GM18867 (cell line): ENCODE measurements at regions not wholly inside any gene's neighbourhood (a gene's known extent, or its start where the extent isn't known, plus 50 kb on each side); places are given as distances from the start of the nearest gene placed in this dataset.
"Not testable (repeated sequence)": the region's sequence is repeated elsewhere in the genome, so short reads cannot be mapped to it uniquely, and the experiment has no call there.

Source experiments
- ATAC-seq: cut with Tn5 transposase; IDR thresholded peaks from one replicate; pipeline ENCODE4 v1.9.1; 2021; ENCODE audit warnings: mild to moderate bottlenecking, moderate library complexity; ENCODE audit not compliant: unreplicated experiment

- ATAC-seq = peak; percentile 81
Observed at GRCh38 chr5:63025679-63026078, 447.1 kb downstream of the LRRC70 start.

DNA sequence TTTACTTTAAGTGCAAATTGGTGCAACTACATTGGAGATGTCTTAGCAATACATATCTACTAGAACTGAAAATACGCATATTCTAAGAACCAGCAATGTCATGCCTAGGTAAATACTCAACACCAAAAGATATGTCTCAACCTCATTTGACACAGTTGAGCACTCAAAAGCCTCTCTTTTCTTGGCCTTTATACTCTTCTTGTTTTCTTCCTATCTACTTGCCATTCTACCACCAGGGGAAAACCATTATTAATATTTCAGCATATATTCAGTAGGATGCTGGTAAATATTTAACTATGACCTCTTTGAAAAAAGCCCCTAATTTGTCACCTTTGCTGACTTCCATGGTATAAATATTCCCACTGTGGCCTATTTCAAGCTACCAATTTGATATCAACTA, 443.8 kb downstream of the LRRC70 start:
- no peak for ATAC-seq

- no peak for ATAC-seq
Observed at GRCh38 chr5:63011158-63011557, 432.5 kb downstream of the LRRC70 start.

GRCh38 chr5:63008195-63008594, 429.6 kb downstream of the LRRC70 start:
- no peak for ATAC-seq

DNA sequence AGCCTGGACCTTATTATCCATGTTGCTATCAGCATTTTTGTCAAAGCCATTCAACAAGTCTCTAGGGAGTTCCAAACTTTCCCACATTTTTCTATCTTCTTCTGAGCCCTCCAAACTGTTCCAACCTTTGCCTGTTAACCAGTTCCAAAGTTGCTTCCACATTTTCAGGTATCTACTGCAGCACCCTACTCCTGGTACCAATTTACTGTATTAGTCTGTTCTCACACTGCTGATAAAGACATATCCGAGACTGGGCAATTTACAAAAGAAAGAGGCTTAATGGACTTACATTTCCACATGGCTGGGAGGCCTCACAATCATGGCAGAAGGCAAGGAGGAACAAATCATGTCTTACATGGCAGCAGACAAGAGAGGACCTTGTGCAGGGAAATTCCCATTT, 416.2 kb downstream of the LRRC70 start:
- not testable (repeated sequence) for ATAC-seq

DNA sequence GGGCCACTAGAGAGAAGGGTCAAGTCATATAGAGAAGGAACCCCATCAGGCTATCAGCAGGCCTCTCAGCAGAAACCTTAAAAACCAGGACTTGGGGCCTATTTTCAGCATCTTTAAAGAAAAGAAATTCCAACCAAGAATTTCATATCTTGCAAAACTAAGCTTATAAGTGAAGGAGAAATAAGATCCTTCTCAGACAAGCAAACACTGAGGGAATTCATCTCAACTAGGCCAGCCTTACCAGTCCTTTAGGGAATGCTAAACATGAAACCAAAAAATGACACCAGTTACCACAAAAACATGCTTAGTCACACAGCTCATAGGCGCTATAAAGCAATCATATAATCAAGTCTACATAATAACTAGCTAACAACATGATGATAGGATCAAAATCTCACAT, 407.1 kb downstream of the LRRC70 start:
- no peak for ATAC-seq

DNA sequence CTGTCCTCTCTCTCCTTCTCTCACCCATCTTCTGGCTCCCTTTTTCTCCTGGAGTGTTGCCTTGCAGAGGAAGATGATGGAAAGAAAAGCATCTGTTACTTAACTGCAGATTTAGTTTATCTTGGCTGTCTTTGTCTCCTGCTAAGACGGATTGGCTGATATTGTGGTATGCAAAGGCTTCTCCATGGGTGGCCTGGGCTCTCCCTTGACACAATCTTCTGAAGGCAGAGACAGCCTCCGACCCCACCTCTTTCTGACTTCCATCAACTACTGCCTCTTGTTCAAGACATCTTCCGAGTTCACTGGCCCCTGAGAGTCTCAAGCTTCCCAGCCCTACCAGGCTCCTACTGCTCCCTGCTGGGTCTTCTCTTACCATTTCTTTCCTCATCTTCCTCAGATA, 403.7 kb downstream of the LRRC70 start:
- ATAC-seq = no peak

DNA sequence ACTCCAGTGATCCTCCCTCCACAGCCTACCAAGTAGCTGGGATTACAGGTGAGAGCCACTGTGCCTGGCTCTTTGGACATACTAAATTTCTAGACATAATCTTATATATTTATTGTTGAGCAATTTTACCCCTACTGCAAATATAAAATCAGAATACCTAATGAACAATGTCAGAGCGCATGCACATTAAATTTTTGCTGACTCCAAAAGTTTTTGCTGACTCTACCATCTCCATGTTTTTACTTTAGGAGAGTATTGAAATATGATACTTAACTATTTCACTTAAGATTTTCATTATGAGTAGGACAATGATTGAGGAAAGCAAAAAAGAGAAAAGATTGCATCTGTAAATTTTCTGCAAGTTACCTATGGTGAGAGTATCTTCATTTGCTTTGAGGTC, 402.3 kb downstream of the LRRC70 start:
- ATAC-seq = no peak

- ATAC-seq = no peak
Observed at GRCh38 chr5:62979472-62979871, 400.9 kb downstream of the LRRC70 start.

DNA sequence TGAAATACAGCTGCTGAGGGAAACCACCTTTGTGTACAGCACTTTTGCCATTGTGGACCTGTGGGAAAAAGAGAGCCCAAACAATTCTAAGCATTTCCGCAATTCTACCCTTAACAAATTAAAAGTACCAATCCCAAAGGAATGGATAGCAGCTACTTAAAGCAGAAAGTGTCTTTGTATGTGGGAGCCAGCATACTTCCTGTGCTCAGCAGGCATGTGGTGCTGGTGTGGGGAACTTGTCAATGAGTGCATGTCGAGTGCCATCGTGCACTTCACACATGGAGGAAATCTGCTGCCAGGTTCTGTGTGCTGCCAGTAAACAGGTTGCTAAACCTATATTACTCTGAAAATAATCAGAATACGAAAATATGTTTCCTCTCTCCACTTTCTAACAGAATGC, 399.0 kb downstream of the LRRC70 start:
- no peak for ATAC-seq

DNA sequence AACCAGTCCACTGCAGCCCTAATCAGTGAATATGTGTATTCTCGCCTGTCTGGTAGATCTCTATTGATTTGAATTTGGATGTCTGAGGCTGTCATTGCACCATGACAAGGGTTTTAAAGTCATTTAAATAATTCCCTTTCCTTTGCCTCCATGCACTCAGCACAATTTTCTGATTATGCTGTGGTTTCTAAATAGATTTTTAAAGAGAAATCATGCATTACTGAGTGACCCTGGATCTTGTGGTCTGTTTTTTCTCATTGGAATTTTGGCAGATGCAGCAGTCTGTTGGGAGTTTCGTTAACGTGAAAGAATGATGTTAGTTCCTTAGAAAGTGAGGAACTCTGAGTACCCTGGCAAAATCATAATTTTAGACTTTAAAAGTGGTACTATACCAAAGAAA, 396.0 kb downstream of the LRRC70 start:
- ATAC-seq = no peak

GRCh38 chr5:62969409-62970120, 390.9 kb downstream of the LRRC70 start:
- ATAC-seq = no peak

GRCh38 chr5:62964428-62964827, 385.8 kb downstream of the LRRC70 start:
- ATAC-seq = no peak

DNA sequence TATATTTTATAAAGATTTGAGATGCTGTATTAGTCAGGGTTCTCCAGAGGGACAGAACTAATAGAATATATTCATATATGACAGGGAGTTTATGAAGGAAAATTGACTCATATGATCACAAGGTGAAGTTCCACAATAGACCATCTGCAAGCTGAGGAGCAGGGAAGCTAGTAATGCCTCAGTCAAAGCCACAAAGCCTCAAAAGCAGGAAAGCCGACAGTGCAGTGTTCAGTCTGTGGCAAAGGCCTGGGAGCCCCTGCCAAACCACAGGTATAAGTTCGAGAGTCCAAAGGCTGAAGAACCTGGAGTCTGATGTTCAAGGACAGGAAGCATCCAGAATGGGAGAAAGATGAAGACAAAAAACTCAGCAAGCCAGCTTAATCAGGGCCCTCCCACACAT, 382.2 kb downstream of the LRRC70 start:
- no peak for ATAC-seq

DNA sequence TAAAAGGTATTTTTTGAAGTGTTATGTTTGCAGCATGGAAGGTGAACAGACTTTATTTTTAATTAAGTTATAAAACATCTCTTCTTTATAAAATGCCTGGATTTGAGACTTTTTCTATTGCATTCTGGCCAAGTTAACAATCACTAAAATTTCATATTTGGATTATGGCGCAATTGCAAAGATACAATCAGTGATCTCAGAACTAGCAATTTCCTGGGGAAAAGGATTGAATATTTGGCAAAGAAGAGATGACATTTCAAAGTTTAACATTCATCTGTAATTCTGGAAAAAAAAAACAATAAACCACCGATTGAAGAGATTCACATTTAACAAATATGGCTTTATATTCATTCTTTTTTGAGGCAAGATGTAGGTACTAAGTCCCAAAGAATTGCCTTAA, 378.0 kb downstream of the LRRC70 start:
- ATAC-seq = no peak

DNA sequence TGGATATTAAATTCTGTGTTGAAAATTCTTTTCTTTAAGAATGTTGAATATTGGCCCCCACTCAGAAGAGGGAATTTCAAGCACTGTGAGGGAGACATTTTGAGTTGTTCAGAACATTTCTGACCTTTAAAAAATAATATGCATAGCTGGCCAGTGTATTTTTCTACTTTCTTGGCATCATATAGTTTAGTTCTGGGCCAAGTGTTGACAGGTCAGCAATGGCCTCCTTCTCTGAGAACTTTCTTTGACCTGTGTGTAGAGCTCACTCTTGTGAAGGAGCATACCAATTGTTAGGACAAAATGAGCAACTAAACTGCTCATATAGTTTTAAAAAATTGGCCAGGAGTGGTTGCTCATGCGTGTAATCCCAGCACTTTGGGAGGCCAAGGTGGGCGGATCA, 376.0 kb downstream of the LRRC70 start:
- no peak for ATAC-seq

GRCh38 chr5:62948301-62948700, 369.7 kb downstream of the LRRC70 start:
- ATAC-seq = no peak

GRCh38 chr5:62942384-62942783, 363.8 kb downstream of the LRRC70 start:
- ATAC-seq = no peak

DNA sequence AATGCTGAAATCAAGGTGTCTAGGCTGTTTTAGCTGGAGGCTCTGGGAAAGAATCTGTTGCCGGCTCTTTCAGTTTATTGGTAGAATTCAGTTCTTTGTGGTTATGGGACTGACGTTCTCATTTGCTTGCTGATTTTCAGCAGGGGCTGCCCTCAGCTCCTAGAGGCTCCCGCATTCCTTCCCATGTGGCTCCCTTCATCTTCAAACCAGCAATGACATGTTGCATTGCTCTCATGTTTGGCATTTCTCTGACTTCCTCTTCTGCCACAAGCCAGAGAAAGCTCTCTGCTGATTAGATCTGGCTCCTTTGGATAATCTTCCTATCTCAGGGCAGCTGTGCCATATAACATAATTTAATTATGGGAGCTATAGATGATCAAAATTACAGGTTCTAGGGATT, 360.3 kb downstream of the LRRC70 start:
- ATAC-seq = no peak

DNA sequence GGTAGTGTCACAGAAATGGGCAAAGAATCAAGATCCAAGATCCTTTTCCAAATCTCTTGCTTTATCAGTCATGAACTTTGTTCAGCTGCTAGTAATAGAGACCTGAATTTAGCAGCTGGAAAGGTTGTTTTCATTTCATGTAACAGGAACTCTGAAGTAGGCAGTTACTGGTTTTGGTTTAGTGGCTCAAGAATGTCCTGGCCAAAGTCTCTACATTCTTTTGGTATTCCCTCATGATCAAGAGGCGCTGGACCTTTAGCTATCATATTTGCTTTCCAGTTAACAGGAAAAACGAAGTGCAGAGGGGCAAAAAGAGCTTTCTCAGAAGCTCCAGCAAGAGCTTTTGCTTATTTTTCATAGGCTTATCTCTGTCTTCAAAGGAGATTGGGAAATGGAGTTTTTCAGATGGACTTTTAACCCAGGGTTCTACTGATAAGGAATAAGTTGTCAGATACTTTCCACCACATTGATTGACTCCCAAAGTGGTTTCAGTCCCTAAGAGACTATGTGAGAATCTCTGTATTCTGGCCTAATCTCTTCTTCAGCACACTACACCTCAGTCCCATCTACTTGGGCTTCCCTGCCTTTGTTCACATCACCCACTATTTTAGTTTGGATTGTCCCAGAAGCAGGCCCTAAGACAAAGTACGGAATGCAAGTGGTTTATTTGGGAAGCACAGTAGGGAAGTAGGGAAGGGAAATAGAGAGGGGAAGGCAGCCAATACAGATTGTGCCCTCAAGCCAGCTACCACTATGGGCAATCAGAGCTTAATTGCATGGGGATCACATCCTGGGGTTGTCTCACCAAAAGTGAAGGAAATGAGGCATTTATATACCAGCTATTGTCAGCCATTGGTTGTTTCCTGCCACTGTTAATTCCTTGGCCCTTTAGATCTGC, 359.3 kb downstream of the LRRC70 start:
- no peak for ATAC-seq

GRCh38 chr5:62935660-62936059, 357.0 kb downstream of the LRRC70 start:
- ATAC-seq = no peak

DNA sequence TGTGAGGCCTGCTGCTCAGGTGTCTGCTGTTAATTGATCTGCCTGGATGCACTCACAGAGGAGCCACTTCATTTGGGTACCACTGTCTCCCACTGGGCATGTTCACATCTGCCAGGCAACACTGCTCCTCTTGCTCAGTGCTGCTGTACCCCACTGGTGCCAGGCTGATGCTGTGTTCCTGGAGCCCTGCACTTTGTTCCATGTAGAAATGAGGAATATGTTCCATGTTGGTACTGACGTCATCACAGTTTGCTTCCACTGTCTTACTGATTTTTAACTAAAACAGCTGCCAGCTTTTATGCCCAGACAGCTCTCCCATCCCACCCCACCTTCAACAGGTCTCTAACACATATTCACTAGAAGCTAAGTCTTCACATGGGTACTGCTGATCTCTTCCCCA, 355.7 kb downstream of the LRRC70 start:
- no peak for ATAC-seq
